Aorta (tissue), 5 donors: ENCODE measurements at regions not wholly inside any gene's neighbourhood (a gene's known extent, or its start where the extent isn't known, plus 50 kb on each side); places are given as distances from the start of the nearest gene placed in this dataset.

Source experiments
- ATAC-seq: fragments of 200-7000 bp; cut with Tn5 transposase; one replicate; pipeline ENCODE4 v1.9.1; 2022; ENCODE audit warnings: moderate library complexity; ENCODE audit not compliant: low FRiP score
- DNase-seq, 2 donors: peaks; one replicate each; pipeline ENCODE4 v3.0.0-alpha.2; 2020
- H3K27ac ChIP-seq, 2 donors: one replicate each; pipeline ENCODE4 v1.5.1; 2013; ENCODE audit warnings: low read length in 2 of 2, mild to moderate bottlenecking in 2 of 2, moderate library complexity in 2 of 2, control low read depth in 1 of 2, inconsistent platforms in 1 of 2, low read depth in 1 of 2
- H3K27me3 ChIP-seq, 2 donors: one replicate each; pipeline ENCODE4 v1.6.1; 2013; ENCODE audit warnings: control low read depth in 1 of 2, low read length in 1 of 2, mild to moderate bottlenecking in 1 of 2, moderate library complexity in 1 of 2; ENCODE audit not compliant: insufficient read depth in 2 of 2, control insufficient read depth in 1 of 2
- H3K36me3 ChIP-seq, 2 donors: one replicate each; pipeline ENCODE4 v1.6.1; 2013; ENCODE audit warnings: control low read depth in 1 of 2, low read length in 1 of 2, mild to moderate bottlenecking in 1 of 2; ENCODE audit not compliant: insufficient read depth in 2 of 2, control insufficient read depth in 1 of 2
- H3K4me1 ChIP-seq, 2 donors: one replicate each; pipeline ENCODE4 v1.6.1; 2013; ENCODE audit warnings: low read length in 2 of 2, control low read depth in 1 of 2, mild to moderate bottlenecking in 1 of 2, moderate library complexity in 1 of 2; ENCODE audit not compliant: insufficient read depth in 2 of 2, control insufficient read depth in 1 of 2
- H3K4me3 ChIP-seq, 2 donors: one replicate each; pipeline ENCODE4 v1.5.1; 2013; ENCODE audit warnings: low read length in 2 of 2, control low read depth in 1 of 2, mild to moderate bottlenecking in 1 of 2
- H3K9me3 ChIP-seq: one replicate; pipeline ENCODE4 v1.6.1; 2013; ENCODE audit warnings: mild to moderate bottlenecking, low read length; ENCODE audit not compliant: control insufficient read depth
- WGBS, 2 donors: extraction: QIAGEN DNeasy Blood & Tissue Kit; methylation state at CpG; one replicate each; pipeline ENCODE4 v1.1.7; 2013; 5-methylcytosine and 5-hydroxymethylcytosine counted together
- intact Hi-C, 2 donors: fragments of 100-400 bp; cut with DNase I; formaldehyde crosslinking; loops; one replicate each; pipeline versions ENCODE4 v1.14.2 to v1.15.0; 2022
- donor health status: healthy with polysubstance abuse.
- donor health status: Bipolar disorder and iron deficiency.
- donor health status: DM: no; HTN: no; CAD: no.
- donor health status: DM: no; HTN: no; CAD: no.
- donor health status: DM: yes; HTN: yes; CAD: no.

DNA sequence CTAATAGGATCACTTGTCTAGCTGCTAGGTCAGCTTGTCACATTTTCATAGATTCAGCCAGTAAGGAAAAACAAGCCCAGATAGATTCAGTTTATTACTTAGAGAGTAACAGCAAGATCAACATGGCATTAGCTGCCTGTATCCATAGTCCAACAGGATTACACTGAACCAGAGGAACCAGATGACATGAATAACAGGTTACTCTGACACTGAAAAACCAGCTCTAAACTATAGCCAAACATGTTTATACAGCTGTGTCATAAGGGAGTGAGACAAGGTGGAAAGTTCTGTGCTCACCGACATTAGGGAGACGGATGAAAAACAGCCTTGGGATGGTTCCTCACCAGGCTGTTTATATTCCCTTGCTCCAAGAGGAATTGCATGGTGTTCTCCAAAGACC lies 102.9 kb upstream of the EOLA2 start:
- 60 to 74% methylated on average over 2 of the region's 2 CpGs for WGBS, 2 donors
- no peaks in the 10 kb centered on the region for H3K9me3 ChIP-seq
- no peak overlapping the region for H3K27ac ChIP-seq
- H3K4me3 ChIP-seq: no peak overlapping the region
- no peaks in the 10 kb centered on the region for H3K36me3 ChIP-seq
- DNase-seq (no peak), ATAC-seq (no peak)
- no peaks in the 10 kb centered on the region for H3K27me3 ChIP-seq
- intact Hi-C loops: no loop called here
- H3K4me1 ChIP-seq: no peaks in the 10 kb centered on the region

DNA sequence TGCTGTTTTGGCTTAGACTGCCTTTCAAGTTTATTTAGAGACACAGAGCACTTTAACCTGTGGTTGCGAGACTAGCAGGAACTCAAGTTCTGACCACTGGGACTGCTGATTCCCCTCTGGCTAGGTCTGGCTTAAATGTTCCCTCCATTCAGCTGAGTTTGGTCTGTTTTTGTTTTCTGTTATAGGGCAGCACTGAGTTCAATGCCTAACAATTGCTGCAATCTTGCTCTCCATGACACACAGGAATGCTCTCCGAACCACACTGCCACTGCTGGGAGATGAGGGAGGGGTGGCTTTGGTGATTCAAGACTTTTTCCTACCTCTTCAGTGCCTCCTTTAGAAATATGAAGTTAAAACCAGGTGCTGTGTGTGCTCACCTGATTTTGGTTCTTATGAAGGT lies 106.3 kb upstream of the EOLA2 start:
- no peak for ATAC-seq
- H3K27ac ChIP-seq: no peak overlapping the region
- H3K9me3 ChIP-seq: no peaks in the 10 kb centered on the region
- no peaks in the 10 kb centered on the region for H3K36me3 ChIP-seq
- 38 to 46% methylated on average over 2 of the region's 2 CpGs for WGBS, 2 donors
- no peaks in the 10 kb centered on the region for H3K27me3 ChIP-seq
- no peak for DNase-seq
- intact Hi-C loops: no loop called here
- H3K4me3 ChIP-seq: no peak overlapping the region
- H3K4me1 ChIP-seq: no peaks in the 10 kb centered on the region

DNA sequence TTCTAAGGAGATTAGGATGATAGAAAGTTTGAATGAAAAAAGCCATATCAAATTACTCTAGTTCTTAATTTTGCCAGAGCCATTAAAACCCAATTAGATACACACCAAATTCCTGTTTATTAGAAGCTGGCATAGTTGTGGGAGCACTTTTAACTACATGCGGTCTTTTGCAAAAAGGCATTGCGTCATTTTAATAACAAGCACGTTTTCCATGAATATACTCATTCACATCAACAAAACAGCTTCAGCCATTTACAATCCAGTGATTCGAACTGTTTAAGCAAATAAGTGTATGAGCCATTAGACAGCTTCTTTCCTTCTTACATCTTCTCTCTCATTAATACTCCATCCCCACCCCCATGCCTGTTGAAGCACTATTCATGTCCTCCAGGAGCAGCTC lies 109.5 kb upstream of the EOLA2 start:
- Histone ChIP-seq H3K36me3 (no peaks in the 10 kb centered on the region), H3K9me3 (no peaks in the 10 kb centered on the region), H3K4me3 (no peak overlapping the region), H3K27me3 (no peaks in the 10 kb centered on the region), H3K27ac (no peak overlapping the region), H3K4me1 (no peaks in the 10 kb centered on the region)
- no peak for DNase-seq
- no peak for ATAC-seq
- intact Hi-C loops: no loop called here
- 79 to 96% methylated on average over 4 of the region's 4 CpGs for WGBS, 2 donors

DNA sequence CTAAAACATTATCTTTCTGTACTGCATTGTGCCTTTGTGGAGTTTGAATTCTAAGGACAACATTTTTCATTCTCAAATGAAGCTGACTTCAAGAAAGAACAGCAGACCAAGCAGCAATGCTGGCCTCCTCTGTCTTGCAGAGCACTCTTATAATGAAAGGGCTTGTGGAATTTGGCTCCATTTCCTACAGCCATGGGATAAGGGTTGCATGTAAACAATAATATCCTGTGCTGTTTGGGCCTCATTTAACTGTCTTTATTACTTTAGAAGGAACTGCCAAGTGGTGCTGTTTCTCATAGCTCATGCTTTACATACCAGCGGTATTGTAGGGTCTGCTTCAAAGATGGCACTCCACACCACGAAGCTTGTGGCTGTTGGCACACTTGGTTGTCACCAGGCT lies 111.4 kb upstream of the EOLA2 start:
- intact Hi-C loops: no loop called here
- WGBS, 2 donors: 46 to 47% methylated on average over 2 of the region's 2 CpGs
- no peaks in the 10 kb centered on the region for H3K4me1 ChIP-seq
- no peak overlapping the region for H3K27ac ChIP-seq
- H3K4me3 ChIP-seq: no peak overlapping the region
- H3K9me3 ChIP-seq: no peaks in the 10 kb centered on the region
- no peak for ATAC-seq
- H3K27me3 ChIP-seq: no peaks in the 10 kb centered on the region
- no peaks in the 10 kb centered on the region for H3K36me3 ChIP-seq
- DNase-seq: no peak

DNA sequence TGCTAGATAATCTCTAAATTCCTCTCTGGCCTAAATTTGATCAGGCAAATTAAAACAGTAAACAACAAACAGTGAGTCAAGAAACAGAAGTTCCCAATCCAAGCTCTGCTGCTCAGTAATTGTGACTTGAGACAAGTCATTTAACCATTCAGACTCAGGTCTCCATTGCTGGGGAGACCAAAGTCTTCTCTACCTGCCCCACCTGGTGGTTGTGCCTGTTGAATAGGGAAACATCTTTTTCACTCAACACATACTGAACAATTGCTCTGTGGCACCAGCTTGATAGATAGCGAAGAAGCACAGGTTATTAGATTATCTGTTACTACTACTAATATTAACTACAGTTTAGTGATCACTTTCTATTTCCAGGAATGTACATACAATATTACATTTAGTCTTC lies 112.1 kb upstream of the EOLA2 start:
- H3K9me3 ChIP-seq: no peaks in the 10 kb centered on the region
- ATAC-seq: no peak

DNA sequence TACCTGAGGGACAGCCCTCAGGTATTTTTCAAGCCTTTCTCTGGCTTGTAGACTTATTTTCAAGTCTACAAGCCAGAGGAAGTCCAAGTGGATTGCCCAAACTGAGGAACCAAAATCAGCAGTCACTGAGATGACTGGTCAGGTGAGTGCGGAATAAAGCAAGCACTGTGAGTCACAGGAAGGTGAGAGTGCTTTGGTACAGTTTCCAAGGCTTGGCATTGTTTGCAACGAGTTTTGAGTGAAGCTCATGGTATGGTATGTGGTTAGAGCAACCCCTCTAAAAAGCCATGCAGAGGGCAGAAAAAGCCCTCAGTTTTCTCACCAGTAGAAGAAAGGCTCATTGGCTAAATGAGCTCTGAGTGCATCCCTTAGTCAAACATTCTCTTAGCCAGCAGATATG lies 112.8 kb upstream of the EOLA2 start:
- 17 to 49% methylated on average over 2 of the region's 2 CpGs for WGBS, 2 donors
- no peaks in the 10 kb centered on the region for H3K36me3 ChIP-seq
- H3K27me3 ChIP-seq: no peaks in the 10 kb centered on the region
- intact Hi-C loops: no loop called here
- H3K27ac ChIP-seq: no peak overlapping the region
- DNase-seq: no peak
- ATAC-seq: no peak
- H3K4me1 ChIP-seq: no peaks in the 10 kb centered on the region
- no peaks in the 10 kb centered on the region for H3K9me3 ChIP-seq
- H3K4me3 ChIP-seq: no peak overlapping the region

More for the DNA sequence above, 112.1 kb upstream of the EOLA2 start:
- Histone ChIP-seq H3K27me3 (no peaks in the 10 kb centered on the region), H3K4me3 (no peak overlapping the region), H3K4me1 (no peaks in the 10 kb centered on the region), H3K27ac (no peak overlapping the region), H3K36me3 (no peaks in the 10 kb centered on the region)
- no peak for DNase-seq
- 89 to 96% methylated on average over 1 of the region's 1 CpG for WGBS, 2 donors
- intact Hi-C loops: no loop called here

DNA sequence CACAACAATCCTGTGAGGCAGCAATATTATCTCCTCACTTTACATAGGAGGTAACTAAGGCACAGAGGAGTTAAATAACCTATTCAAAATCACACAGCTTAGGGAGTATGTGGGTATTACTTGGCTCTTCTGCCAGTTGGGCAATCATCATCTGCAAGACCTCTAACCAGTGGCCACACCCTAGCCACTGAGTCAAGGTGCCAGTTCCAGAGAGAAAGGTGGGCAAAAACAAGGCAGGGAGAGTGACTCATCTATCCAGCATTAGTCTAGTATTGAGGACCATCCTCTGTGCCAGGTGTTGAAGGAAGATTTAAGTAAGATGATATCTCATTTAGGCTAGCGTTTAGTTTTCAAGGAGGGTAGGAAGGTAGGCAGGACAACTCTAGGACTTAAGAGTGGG lies 113.9 kb upstream of the EOLA2 start:
- H3K4me3 ChIP-seq: no peak overlapping the region
- no peaks in the 10 kb centered on the region for H3K27me3 ChIP-seq
- no peak for ATAC-seq
- no peak for DNase-seq
- H3K36me3 ChIP-seq: no peaks in the 10 kb centered on the region
- intact Hi-C loops: no loop called here
- no peaks in the 10 kb centered on the region for H3K9me3 ChIP-seq
- 81 to 95% methylated on average over 1 of the region's 1 CpG for WGBS, 2 donors
- no peaks in the 10 kb centered on the region for H3K4me1 ChIP-seq
- no peak overlapping the region for H3K27ac ChIP-seq

DNA sequence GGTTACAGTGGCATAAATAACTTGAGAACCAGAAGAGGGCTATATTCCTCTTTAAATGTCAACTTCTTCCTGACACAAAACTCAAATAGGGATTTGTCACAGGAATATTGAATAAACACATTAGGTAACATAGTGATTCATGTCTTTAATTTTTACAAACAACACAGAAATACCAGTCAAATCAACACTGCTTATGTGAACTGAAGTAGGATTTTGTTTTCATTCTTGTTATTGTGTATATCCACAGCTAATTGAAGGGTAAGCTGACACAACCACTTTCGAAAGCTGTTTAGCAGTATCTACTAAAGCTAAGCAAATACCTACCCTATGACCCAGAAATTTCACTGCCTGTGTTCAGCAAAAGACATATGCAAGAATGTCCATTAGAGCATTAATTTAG lies 120.4 kb upstream of the EOLA2 start:
- WGBS, 2 donors: 87 to 94% methylated on average over 1 of the region's 1 CpG
- intact Hi-C loops: no loop called here
- Histone ChIP-seq H3K36me3 (no peaks in the 10 kb centered on the region), H3K27ac (no peak overlapping the region), H3K27me3 (no peaks in the 10 kb centered on the region), H3K9me3 (no peaks in the 10 kb centered on the region), H3K4me3 (no peak overlapping the region), H3K4me1 (no peaks in the 10 kb centered on the region)
- no peak for DNase-seq
- no peak for ATAC-seq

DNA sequence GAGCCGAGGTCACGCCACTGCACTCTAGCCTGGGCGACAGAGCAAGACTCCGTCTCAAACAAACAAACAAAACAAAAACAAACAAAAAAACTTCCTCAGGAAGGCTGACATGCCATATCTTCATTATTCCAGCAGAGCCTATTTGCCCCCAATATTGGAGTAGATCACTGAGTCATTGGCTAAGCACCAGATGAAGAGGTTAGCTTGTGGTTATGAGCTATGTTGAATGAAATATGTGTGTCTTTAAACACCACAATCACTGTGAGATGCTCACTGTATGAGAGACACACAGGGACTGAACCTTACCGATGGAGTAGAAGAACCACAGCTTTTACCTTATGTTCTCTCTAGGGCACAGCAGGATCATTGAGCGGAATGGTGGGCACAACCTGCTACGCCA lies 122.1 kb upstream of the EOLA2 start:
- Histone ChIP-seq H3K4me1 (no peaks in the 10 kb centered on the region), H3K27me3 (no peaks in the 10 kb centered on the region), H3K4me3 (no peak overlapping the region), H3K9me3 (no peaks in the 10 kb centered on the region), H3K27ac (no peak overlapping the region), H3K36me3 (no peaks in the 10 kb centered on the region)
- 88 to 99% methylated on average over 7 of the region's 7 CpGs for WGBS, 2 donors
- DNase-seq (no peak), ATAC-seq (no peak)
- intact Hi-C loops: no loop called here
